Tibial nerve (tissue), 4 donors: ENCODE measurements at regions not wholly inside any gene's neighbourhood (a gene's known extent, or its start where the extent isn't known, plus 50 kb on each side); places are given as distances from the start of the nearest gene placed in this dataset.

Experiments
- DNase-seq, 2 donors: peaks; one replicate each; pipeline ENCODE4 v3.0.0-alpha.2; 2019; ENCODE audit warnings: low spot score in 2 of 2
- H3K27ac ChIP-seq, 4 donors: fragments of 200-600 bp; sonication (generic) in 3 of 4; one replicate each; pipeline ENCODE4 v1.5.1; 2017 to 2019; ENCODE audit warnings: mild to moderate bottlenecking in 1 of 4
- H3K27me3 ChIP-seq, 2 donors: fragments of 200-600 bp; sonication (generic) in 1 of 2; one replicate each; pipeline versions ENCODE4 v1.5.1 to v1.6.0; 2017 to 2019
- H3K36me3 ChIP-seq, 3 donors: fragments of 200-600 bp; sonication (generic); one replicate each; pipeline ENCODE4 v1.5.1; 2018 to 2019
- H3K4me1 ChIP-seq, 4 donors: fragments of 200-600 bp; sonication (generic) in 3 of 4; one replicate each; pipeline ENCODE4 v1.5.1; 2017 to 2019
- H3K4me3 ChIP-seq, 4 donors: fragments of 200-600 bp; sonication (generic) in 3 of 4; one replicate each; pipeline ENCODE4 v1.5.1; 2017 to 2019; ENCODE audit warnings: mild to moderate bottlenecking in 1 of 4, moderate library complexity in 1 of 4
- H3K9me3 ChIP-seq, 4 donors: fragments of 200-600 bp; sonication (generic) in 3 of 4; one replicate each; pipeline ENCODE4 v1.5.1; 2017 to 2019
- EP300 ChIP-seq, 2 donors: sonication (generic); formaldehyde crosslinking; IDR thresholded peaks; one replicate each; pipeline ENCODE4 v1.6.1; 2017; ENCODE audit warnings: antibody characterized with exemption in 2 of 2, mild to moderate bottlenecking in 1 of 2
- POLR2A ChIP-seq, 2 donors: fragments of 450-650 bp; IDR thresholded peaks; one replicate each; pipeline ENCODE4 v1.6.1; 2017; ENCODE audit warnings: antibody characterized with exemption in 2 of 2, mild to moderate bottlenecking in 2 of 2, moderate library complexity in 2 of 2
- WGBS, 2 donors: methylation state at CpG; one replicate each; pipeline ENCODE4 v1.1.5; 2018; 5-methylcytosine and 5-hydroxymethylcytosine counted together
- TF ChIP-seq, protein P1 (sequence below), 5 experiments: fragments of 200-600 bp in 3 of 5; fragments of 450-650 bp in 2 of 5; sonication (generic) in 3 of 5; IDR thresholded peaks; one replicate each; pipeline ENCODE4 v1.5.1; 2016 to 2019; ENCODE audit warnings: antibody characterized with exemption in 5 of 5, mild to moderate bottlenecking in 3 of 5, moderate library complexity in 2 of 5

DNA sequence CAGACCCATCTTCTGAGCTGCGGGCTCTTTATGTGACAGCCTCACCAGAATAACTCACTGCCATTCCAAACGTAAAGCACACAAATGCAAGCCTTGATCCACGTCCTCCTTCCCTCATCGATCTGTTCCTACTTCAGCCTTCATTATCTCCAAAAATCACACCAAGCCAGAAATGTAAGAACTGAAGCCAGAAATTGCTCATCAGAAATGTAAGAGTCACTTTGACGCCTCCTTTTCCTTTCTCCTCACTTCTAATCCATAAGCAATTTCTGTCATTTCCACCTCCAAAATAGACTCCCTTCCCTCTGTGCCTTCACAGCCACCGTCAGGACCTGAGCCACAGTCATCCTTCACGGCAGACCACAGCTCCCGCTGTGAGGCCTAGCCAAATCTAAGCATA, 387.3 kb upstream of the B3GAT1 start:
- 79 to 82% methylated on average over 8 of the region's 8 CpGs for WGBS, 2 donors
- Histone ChIP-seq H3K27me3 (peaks cover 0 to 8% of the 10 kb centered on the region in 2 donors), H3K4me3 (no peak overlapping the region), H3K27ac (no peak overlapping the region), H3K4me1 (peaks cover 0 to 15% (median 0%) of the 10 kb centered on the region in 4 donors), H3K36me3 (no peaks in the 10 kb centered on the region), H3K9me3 (no peaks in the 10 kb centered on the region)
- TF ChIP-seq EP300 (IDR thresholded peaks at IDR 0.05), result no peak
- no peak for TF ChIP-seq POLR2A (IDR thresholded peaks at IDR 0.05)
- TF ChIP-seq, protein P1, sequence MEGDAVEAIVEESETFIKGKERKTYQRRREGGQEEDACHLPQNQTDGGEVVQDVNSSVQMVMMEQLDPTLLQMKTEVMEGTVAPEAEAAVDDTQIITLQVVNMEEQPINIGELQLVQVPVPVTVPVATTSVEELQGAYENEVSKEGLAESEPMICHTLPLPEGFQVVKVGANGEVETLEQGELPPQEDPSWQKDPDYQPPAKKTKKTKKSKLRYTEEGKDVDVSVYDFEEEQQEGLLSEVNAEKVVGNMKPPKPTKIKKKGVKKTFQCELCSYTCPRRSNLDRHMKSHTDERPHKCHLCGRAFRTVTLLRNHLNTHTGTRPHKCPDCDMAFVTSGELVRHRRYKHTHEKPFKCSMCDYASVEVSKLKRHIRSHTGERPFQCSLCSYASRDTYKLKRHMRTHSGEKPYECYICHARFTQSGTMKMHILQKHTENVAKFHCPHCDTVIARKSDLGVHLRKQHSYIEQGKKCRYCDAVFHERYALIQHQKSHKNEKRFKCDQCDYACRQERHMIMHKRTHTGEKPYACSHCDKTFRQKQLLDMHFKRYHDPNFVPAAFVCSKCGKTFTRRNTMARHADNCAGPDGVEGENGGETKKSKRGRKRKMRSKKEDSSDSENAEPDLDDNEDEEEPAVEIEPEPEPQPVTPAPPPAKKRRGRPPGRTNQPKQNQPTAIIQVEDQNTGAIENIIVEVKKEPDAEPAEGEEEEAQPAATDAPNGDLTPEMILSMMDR (IDR thresholded peaks at IDR 0.05), result no peak
- DNase-seq, result no peak

DNA sequence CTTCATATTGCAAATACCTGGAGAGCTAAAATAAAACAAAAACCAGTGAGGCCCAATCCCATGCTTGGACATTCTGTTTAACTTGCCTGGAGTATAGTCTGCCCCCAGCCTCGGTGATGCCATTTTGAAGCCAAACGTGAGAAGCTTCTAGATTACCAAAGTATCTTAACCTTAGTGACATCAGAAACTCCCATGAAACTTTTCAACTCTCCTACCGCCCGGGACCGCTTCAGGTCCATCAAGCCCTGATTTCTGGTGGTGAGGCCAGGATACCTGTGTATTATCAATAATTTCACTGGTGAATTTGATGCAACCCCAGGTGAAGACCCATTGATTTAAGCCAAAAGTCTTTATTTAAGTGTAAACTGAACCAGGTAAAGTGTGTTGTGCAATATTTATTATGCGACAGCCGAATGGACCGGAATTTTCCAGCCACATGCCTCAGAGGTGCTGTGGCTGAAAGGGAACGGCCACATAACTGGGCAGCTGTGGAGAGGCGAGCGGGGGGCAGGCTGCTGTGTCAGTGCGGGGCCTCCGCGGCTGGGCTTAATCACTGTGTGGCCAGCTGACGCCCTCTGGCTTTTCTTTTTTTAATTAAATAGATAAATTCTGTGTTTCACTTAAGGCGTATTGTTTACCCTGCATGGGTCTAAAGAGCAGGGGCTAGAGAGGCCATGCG, 385.5 kb upstream of the B3GAT1 start:
- H3K4me3 ChIP-seq, result no peak overlapping the region
- no peak for DNase-seq
- 69 to 78% methylated on average over 17 of the region's 17 CpGs for WGBS, 2 donors
- peaks cover 0 to 15% (median 0%) of the 10 kb centered on the region in 4 donors for H3K4me1 ChIP-seq
- H3K27ac ChIP-seq, result no peak overlapping the region
- peaks cover 0 to 8% of the 10 kb centered on the region in 2 donors for H3K27me3 ChIP-seq
- no peak for TF ChIP-seq POLR2A (IDR thresholded peaks at IDR 0.05)
- no peaks in the 10 kb centered on the region for H3K36me3 ChIP-seq
- no peaks in the 10 kb centered on the region for H3K9me3 ChIP-seq

DNA sequence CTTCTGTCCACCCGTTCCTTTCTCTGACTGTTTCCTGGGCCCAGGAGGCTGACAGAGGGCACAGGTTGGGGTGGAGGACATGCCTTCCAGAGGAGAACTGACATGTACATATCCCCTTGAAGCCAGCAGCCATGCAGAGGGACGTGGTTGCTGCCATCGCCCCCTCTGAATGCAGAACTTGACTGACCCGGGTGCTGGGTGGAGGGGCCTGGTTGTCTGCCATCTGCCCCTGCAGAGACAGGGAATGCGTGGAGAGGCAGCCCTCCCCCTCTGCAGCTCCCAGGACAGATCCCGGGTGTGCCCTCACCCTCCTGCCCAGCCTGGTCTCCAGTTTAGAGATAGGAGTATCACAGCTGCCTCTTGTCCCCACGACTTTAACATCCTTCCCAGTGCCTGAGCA, 383.0 kb upstream of the B3GAT1 start:
- Histone ChIP-seq H3K27ac (no peak overlapping the region), H3K9me3 (no peaks in the 10 kb centered on the region), H3K27me3 (no peaks in the 10 kb centered on the region), H3K36me3 (no peaks in the 10 kb centered on the region), H3K4me1 (no peaks in the 10 kb centered on the region), H3K4me3 (no peak overlapping the region)
- 79 to 85% methylated on average over 5 to 7 of the region's 7 CpGs for WGBS, 2 donors
- DNase-seq, result no peak
- TF ChIP-seq POLR2A (IDR thresholded peaks at IDR 0.05), result no peak
- no peak for TF ChIP-seq EP300 (IDR thresholded peaks at IDR 0.05)
- TF ChIP-seq, protein P1 (IDR thresholded peaks at IDR 0.05), result no peak

DNA sequence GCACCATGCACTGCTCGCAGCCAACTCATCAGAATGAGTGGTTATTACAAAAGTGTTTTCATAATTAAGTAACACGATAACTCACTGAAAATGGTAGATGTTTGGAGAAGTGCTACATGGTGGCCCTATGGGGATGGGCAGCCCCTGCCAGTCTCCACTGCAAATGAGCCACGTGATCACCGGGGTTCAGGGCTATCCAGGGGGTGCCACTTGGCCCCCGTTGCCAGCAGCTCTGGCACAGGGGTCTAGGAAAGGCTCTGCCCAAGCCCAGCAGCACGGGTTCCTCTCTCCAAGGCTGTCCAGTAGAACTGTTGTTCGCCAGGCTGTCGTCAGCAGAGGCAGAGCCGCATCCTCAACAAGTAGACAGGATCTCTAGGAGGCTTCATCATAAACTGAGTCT, 382.1 kb upstream of the B3GAT1 start:
- H3K4me3 ChIP-seq, result no peak overlapping the region
- WGBS, 2 donors, result 91 to 95% methylated on average over 9 of the region's 9 CpGs
- no peak for DNase-seq
- H3K36me3 ChIP-seq, result no peaks in the 10 kb centered on the region
- no peaks in the 10 kb centered on the region for H3K9me3 ChIP-seq
- no peaks in the 10 kb centered on the region for H3K4me1 ChIP-seq
- TF ChIP-seq, protein P1 (IDR thresholded peaks at IDR 0.05), result no peak
- TF ChIP-seq EP300 (IDR thresholded peaks at IDR 0.05) (no peak), POLR2A (IDR thresholded peaks at IDR 0.05) (no peak)
- no peaks in the 10 kb centered on the region for H3K27me3 ChIP-seq
- H3K27ac ChIP-seq, result no peak overlapping the region

DNA sequence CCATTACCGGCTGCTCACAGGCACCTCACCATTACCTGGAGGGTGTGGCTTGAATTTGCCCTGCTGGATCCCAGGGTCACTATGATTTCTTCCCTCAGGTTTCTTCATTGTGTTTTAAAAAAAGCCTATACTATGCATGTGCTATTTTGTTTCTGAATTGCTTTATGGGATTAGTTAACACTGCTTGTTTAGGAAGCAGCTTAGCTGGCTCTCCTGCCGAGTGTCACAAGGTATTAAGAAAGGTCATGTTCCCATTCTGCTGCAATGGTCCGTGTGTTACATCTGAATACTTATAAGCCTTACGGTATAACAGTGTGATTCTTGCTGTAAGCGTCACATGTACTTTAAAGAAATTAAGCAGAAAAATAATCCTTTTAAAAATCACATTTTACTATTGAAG, 380.6 kb upstream of the B3GAT1 start:
- Histone ChIP-seq H3K4me3 (no peak overlapping the region), H3K9me3 (no peaks in the 10 kb centered on the region), H3K27ac (no peak overlapping the region), H3K36me3 (no peaks in the 10 kb centered on the region), H3K4me1 (no peaks in the 10 kb centered on the region), H3K27me3 (no peaks in the 10 kb centered on the region)
- DNase-seq, result no peak
- WGBS, 2 donors, result 76 to 84% methylated on average over 5 of the region's 5 CpGs
- no peak for TF ChIP-seq POLR2A (IDR thresholded peaks at IDR 0.05)
- no peak for TF ChIP-seq EP300 (IDR thresholded peaks at IDR 0.05)
- TF ChIP-seq, protein P1 (IDR thresholded peaks at IDR 0.05), result no peak
